LoVo (cell line): ENCODE measurements at regions not wholly inside any gene's neighbourhood (a gene's known extent, or its start where the extent isn't known, plus 50 kb on each side); places are given as distances from the start of the nearest gene placed in this dataset.
A peak's percentile ranks its signal among the peaks of the same experiment; 100 is the strongest.

Experiments
- DNase-seq: peaks from one replicate; pipeline ENCODE4 v3.0.0-alpha.2; 2016; ENCODE audit warnings: low spot score

- DNase-seq, result no peak
Measured at GRCh38 chr22:49435596-49435995, 392.1 kb downstream of the BRD1 start.

GRCh38 chr22:49433717-49434611 lies 393.7 kb downstream of the BRD1 start:
- DNase-seq, result no peak

- no peak for DNase-seq
Measured at GRCh38 chr22:49432897-49433443, 394.7 kb downstream of the BRD1 start.

- no peak for DNase-seq
Measured at GRCh38 chr22:49432211-49432896, 395.3 kb downstream of the BRD1 start.

GRCh38 chr22:49431551-49431950 lies 396.1 kb downstream of the BRD1 start:
- DNase-seq, result no peak

- DNase-seq, result no peak
Measured at GRCh38 chr22:49429066-49429465, 398.6 kb downstream of the BRD1 start.

GRCh38 chr22:49427941-49428340 lies 399.7 kb downstream of the BRD1 start:
- no peak for DNase-seq

- no peak for DNase-seq
Measured at GRCh38 chr22:49427341-49427740, 400.3 kb downstream of the BRD1 start.

GRCh38 chr22:49426618-49427266 lies 400.9 kb downstream of the BRD1 start:
- DNase-seq, result no peak

GRCh38 chr22:49426098-49426497 lies 401.6 kb downstream of the BRD1 start:
- no peak for DNase-seq

- no peak for DNase-seq
Measured at GRCh38 chr22:49425356-49425755, 402.3 kb downstream of the BRD1 start.

- DNase-seq, result no peak
Measured at GRCh38 chr22:49424893-49425270, 402.8 kb downstream of the BRD1 start.

GRCh38 chr22:49423125-49423650 lies 404.5 kb downstream of the BRD1 start:
- no peak for DNase-seq

- peak; percentile 7 for DNase-seq
Measured at GRCh38 chr22:49422701-49423100, 405.0 kb downstream of the BRD1 start.

GRCh38 chr22:49420651-49421050 lies 407.0 kb downstream of the BRD1 start:
- no peak for DNase-seq

- no peak for DNase-seq
Measured at GRCh38 chr22:49419661-49420060, 408.0 kb downstream of the BRD1 start.

- DNase-seq, result no peak
Measured at GRCh38 chr22:49418943-49419342, 408.7 kb downstream of the BRD1 start.

GRCh38 chr22:49418341-49418894 lies 409.3 kb downstream of the BRD1 start:
- no peak for DNase-seq

GRCh38 chr22:49417833-49418232 lies 409.8 kb downstream of the BRD1 start:
- DNase-seq, result no peak

- DNase-seq, result no peak
Measured at GRCh38 chr22:49417326-49417725, 410.3 kb downstream of the BRD1 start.

- DNase-seq, result no peak
Measured at GRCh38 chr22:49415151-49415951, 412.3 kb downstream of the BRD1 start.
